VCaP (cell line): ENCODE measurements at regions not wholly inside any gene's neighbourhood (a gene's known extent, or its start where the extent isn't known, plus 50 kb on each side); places are given as distances from the start of the nearest gene placed in this dataset.

Experiments
- H3K27ac ChIP-seq: fragments of 450-650 bp; 2 replicates; pipeline ENCODE4 v1.5.1; 2017
- TF ChIP-seq, protein P1 (sequence below): fragments of 450-650 bp; conservative IDR thresholded peaks from 2 replicates; pipeline ENCODE4 v1.5.1; 2017; ENCODE audit warnings: mild to moderate bottlenecking, moderate library complexity

DNA sequence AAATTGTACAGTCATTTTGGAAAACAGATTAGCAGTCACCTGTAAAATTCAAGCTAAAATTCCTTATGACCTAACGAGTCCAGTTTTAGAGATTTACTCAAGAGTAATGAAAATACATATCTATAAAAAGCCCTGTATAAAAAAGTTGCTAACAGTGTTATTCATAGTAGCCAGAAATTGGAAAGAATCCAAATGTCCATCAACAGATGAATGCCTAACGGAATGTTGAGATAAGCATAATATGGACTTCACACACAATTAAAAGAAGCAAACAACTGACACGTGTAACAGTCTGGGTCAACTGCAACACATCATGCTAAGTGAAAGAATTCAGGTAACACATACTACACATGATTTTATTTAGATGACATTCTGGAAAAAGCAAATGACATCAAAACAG is 584.8 kb upstream of the AGA start:
- TF ChIP-seq, protein P1, sequence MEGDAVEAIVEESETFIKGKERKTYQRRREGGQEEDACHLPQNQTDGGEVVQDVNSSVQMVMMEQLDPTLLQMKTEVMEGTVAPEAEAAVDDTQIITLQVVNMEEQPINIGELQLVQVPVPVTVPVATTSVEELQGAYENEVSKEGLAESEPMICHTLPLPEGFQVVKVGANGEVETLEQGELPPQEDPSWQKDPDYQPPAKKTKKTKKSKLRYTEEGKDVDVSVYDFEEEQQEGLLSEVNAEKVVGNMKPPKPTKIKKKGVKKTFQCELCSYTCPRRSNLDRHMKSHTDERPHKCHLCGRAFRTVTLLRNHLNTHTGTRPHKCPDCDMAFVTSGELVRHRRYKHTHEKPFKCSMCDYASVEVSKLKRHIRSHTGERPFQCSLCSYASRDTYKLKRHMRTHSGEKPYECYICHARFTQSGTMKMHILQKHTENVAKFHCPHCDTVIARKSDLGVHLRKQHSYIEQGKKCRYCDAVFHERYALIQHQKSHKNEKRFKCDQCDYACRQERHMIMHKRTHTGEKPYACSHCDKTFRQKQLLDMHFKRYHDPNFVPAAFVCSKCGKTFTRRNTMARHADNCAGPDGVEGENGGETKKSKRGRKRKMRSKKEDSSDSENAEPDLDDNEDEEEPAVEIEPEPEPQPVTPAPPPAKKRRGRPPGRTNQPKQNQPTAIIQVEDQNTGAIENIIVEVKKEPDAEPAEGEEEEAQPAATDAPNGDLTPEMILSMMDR: no peak
- H3K27ac ChIP-seq: no peak overlapping the region

DNA sequence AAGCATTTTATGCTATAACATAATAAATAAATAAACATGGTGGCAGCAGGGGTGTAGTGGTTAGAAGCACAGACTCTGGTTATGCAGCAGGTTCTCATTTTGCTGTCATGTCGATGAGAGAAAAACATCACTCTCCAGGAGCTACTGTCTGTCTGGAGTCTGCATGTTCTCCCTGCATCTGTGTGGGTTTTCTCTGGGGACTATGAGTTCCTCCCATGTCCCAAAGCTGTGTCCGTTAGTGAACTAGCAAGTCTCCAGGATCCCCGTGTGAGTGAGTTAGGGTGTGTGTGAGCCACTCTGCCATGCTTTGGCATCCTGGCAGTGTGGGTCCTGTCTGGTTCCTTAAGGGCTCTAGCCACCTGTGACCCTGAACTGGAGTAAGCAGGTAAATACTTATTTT is 585.6 kb upstream of the AGA start:
- TF ChIP-seq, protein P1: no peak
- H3K27ac ChIP-seq: no peak overlapping the region

DNA sequence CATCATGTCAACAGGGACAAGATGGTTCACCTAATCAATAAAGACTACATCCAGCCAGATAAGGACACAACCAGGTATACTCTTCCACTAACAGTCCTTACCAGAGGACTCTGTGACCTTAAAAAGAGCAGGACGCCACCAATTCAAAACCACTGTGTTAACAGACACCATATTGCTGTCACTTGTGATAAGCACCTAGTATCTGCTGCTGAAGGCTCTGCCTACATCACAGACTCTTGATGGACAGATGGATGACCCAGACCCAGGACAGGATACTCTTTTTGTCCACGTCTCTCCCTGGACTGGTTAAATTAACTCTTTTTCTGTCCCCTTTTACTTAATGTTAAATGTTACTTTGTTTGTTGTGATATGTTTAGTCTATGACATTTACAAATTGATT is 586.2 kb upstream of the AGA start:
- TF ChIP-seq, protein P1: no peak
- no peak overlapping the region for H3K27ac ChIP-seq

DNA sequence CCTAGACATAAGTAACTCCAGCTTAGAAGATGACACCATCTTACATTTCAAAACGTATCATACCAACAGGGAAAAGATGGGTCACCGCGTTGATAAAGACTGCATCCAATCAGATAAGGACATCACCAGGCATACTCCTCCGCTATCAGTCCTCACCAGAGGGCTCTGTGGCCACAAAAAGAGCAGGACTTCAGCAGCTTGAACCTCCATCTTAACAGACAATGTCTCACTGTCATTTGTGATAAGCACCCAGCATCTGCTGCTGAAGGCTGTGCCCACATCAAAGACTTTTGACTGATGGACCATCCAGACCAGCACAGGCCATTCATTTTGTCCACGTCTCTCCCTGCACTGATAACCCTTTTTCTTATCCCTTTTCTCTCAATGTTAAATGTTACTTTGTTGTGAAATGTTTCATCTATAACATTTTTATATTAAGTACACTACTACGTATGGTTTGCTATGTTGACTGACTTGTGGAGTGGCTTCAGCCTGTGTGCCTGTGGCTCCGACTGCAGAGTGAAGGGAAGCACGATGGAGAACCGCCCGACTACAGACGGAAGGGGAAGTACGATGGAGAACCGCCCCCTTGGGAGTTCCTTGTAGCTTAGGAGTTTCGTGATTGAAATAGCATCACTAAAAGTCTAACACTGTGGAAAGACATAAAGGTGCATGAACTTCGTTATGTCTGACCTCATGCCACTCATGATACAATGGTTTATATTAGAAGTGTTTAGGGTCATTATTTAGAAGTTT is 595.4 kb upstream of the AGA start:
- TF ChIP-seq, protein P1: no peak
- no peak overlapping the region for H3K27ac ChIP-seq

GRCh38 chr4:178056996-178057395 is 614.8 kb upstream of the AGA start:
- no peak overlapping the region for H3K27ac ChIP-seq
- TF ChIP-seq, protein P1: no peak

GRCh38 chr4:178063568-178063967 is 621.3 kb upstream of the AGA start:
- H3K27ac ChIP-seq: no peak overlapping the region
- TF ChIP-seq, protein P1: no peak

DNA sequence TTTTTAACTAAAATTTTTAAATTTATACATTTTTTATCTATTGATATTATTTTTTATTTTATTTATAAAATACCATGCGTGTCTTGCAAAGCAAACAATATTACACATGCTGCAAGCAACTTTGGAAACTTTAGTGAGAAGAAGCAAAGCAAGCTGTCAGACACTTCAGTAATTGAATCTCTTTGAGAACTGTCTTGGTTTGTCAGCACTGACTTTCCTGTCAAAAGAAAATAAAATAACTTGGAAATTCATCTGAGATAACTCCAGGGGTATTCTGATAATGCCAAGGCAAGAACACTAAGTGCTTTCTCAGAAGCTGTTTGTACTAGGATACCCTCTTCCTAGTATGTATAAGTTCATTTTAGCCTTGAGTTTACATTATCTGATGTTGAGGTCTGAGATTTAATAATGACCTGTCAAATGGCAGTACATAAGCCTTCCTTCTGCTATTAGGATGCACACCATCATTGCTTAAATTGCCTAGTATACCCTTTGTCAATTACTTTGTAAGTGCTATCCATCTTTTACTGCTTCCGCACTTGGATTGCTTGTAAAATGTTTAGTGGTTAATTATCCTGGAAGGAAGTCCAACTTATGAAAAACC is 624.2 kb upstream of the AGA start:
- no peak overlapping the region for H3K27ac ChIP-seq
- TF ChIP-seq, protein P1: no peak
